HG03039 (cell line): ENCODE measurements at regions not wholly inside any gene's neighbourhood (a gene's known extent, or its start where the extent isn't known, plus 50 kb on each side); places are given as distances from the start of the nearest gene placed in this dataset.
"Not testable (repeated sequence)": the region's sequence is repeated elsewhere in the genome, so short reads cannot be mapped to it uniquely, and the experiment has no call there.

Experiments used
- ATAC-seq: cut with Tn5 transposase; IDR thresholded peaks from one replicate; pipeline ENCODE4 v1.9.1; 2021; ENCODE audit warnings: mild to moderate bottlenecking, moderate library complexity; ENCODE audit not compliant: unreplicated experiment

DNA sequence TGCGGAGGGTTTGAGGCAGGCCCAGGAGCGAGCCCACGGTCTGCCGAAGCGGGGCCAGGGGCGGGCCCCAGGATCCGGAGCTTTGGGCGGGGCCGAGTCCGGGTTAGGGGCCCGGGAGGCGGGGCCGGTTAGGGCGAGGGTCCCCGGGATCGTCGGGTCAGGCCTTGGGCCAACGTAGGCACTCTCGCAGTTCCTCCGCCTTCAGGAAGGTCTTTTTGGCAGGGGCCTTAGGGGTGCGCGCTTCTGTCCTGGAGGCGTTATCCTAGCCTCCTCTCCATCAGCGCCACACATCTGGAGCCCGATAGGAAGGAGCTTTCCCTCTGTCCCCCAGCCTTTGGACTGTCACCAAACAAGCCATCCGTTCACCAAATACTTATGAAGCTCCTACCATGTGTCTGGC, 131.8 kb upstream of the ALDH3B2 start:
- not testable (repeated sequence) for ATAC-seq

DNA sequence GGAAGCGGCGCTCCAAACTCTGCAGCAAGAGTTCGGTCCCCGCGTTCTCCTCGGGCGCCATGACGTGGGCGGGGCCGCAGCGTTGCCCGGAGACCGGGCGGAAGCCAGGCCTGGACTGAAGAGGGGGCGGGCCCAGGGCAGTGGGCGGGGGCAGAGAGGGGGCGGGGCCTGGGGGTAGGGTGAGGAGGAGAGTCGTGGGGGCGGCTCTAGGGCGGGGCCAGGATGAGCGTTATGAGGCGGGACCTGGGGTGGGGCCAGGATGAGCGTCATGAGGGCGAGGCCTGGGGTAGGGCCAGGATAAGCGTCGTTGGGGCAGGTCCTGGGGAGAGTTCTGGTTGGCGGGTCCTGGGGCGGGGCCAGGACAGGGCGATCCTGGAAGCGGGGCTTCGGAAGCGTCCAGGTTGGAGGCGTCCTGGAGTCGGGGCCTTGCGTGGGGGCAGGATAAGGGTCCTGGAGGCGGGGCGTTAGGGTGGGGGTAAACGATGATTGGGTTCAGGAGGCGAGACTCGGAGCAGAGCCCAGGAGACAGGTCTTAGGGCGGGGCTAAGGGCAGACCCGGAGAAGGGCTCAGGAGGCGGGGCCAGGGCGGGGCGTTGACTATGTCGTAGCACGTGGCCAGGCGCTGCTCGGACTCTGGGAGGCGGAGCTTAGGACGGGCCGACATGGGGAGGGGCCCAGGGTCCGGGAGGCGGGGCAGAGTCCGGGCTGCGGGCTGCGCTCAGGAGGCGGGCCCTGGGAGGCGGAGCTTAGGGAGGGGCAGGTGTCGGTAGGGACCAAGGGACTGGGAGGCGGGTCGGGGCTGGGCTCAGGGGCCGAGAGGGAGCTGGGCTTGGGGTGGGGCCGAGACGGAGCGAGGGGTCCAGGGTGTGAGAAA, 131.1 kb upstream of the ALDH3B2 start:
- peak; percentile 96 for ATAC-seq

DNA sequence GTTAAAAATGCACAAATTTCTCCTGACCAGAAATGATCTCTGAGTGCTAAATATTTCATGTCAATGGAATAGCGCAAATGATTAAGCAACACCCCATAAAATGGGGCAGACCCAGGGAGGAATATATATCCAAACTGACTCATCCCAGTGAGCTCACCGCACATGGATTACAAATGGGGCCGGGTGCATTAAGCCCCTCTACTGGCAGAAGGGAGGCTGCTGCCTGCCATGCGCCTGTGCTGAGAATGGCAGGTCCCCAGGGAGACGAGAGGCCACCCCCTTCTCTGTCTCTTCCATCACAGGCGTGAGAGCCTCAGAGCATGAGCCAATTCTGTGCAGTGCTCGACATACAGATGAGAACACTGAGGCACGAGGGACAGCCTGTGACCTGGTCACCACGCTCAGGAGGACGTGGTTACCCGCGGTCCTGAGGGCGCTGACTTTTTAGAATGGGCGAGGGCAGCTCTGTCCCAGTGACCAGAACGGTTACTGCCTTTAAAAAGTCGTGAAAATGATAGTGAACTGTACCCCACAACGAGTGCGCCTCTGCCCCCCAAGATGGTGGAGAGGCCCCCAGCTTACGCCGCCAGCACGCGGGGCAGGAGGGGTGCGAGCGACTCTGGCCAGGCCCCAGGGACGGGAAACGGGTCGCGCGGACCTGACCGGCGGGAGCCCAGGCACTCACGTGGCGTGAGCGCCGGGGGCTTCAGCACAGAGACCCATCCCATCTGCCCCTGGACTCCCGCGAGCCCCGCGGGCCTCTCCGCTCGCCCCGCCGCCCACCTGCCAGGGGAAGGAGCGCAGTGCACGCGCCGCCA, 130.2 kb upstream of the ALDH3B2 start:
- ATAC-seq = peak; percentile 12

DNA sequence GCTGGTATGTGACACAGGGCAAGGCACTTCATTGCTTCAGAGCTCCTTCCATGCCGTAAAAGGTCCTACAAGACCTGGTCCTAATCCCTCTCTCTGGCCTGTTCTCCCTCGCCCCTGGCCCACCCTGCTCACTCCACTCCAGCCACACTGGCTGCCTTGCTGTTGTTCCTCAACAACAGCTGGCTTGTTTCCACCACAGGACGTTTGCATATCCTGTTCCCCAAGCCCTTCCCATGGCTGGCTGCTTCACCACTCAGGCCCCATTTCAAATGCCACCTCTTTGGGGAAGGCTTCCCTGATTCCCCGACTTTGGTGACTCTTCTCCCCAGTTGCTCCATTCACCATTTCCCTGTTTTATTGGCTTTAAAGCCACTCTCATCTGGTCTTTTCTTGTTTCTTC, 129.1 kb upstream of the ALDH3B2 start:
- not testable (repeated sequence) for ATAC-seq

DNA sequence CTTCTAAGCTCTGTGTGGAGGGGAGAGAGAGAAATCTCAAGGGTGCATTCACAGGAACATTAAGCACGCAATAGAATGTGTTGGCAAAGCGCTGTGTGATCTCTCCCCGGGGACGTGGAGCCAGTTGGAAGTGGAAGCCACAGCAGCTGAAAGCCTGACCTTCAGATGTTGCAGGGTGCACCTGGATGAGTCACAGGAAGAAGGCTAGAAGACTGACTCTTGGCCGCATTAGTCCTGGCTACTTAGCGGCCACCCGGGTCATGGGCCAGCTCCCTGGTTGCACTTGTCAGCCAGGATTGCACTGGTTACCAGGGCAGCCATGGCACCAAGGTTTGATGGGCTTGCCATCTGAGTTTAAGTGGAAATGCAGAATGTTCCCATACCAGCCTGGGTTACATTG, 128.6 kb upstream of the ALDH3B2 start:
- not testable (repeated sequence) for ATAC-seq

GRCh38 chr11:67802623-67803022, 128.2 kb upstream of the ALDH3B2 start:
- not testable (repeated sequence) for ATAC-seq

DNA sequence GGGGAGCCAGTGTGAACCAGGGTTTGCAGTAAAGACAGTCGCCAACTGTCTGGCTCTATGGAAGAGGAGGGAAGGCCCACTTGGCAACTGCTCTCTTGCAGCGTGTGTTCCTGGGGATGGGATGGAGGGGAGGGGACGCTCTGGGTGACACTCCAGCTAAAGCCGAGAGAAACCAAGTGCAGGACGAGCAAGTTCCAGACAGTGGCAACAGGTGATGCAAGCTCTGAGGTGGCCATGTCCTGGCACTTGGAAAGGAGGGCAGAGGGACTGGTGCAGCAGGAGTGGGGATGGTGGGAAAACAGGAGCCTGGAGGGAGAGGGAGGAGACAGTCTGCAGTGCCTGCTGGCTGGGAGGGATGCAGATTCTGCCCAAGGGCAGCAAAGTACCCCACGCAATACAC, 127.0 kb upstream of the ALDH3B2 start:
- not testable (repeated sequence) for ATAC-seq

GRCh38 chr11:67800591-67800990, 126.2 kb upstream of the ALDH3B2 start:
- not testable (repeated sequence) for ATAC-seq

DNA sequence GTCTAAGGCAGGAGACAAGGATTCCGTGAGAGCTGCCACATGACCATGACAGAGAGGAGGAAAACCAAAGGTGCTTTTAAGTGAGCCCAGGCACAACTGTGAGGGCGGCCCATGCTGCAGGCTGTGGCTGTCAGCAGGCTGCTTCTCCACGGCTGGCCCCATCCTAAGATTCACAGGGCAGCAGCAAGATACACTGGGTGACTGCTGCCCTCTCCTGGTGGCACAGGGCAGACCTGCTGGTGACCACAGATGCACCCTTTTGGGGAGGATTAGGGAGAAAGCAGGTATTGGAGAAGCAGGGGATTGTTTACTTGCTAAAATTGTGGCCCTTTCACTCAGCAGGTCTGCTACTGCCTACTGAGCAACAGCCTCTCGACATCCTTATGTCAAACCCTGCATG, 125.4 kb upstream of the ALDH3B2 start:
- not testable (repeated sequence) for ATAC-seq

GRCh38 chr11:67797726-67798521, 123.5 kb upstream of the ALDH3B2 start:
- ATAC-seq = not testable (repeated sequence)

DNA sequence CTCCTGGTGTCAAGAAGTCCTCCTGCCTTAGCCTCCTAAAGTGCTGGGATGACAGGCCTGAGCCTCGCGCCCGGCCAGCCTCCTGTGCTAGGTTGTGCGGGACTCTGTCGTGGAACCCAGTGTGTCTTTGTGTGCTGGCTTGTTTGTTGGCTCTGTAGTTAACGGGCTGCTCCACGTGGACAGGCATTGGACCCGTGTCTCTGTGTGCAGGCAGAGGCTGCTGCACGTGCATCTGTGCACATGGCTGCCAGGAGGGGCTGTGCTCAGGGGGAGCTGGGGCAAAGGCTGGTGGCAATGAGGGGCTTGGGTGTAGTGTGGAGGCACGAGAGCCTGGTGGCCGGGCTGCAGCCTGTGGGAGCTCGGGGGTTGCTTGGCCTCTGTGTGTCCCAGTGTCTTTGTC, 121.3 kb upstream of the ALDH3B2 start:
- no peak for ATAC-seq

DNA sequence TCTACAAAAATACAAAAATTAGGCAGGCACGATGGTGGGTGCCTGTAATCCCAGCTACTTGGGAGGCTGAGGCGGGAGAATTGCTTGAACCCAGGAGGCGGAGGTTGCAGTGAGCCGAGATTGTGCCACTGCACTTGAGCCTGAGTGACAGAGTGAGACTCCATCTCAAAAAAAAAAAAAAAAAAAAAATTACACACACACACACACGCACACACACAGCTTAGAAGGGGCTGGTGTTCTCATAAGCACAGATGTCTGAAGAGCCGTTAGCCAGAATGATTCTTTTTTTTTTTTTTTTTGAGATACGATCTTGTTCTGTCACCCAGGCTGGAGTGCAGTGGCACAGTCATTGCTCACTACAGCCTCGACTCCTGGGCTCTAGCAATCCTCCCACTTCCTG, 119.3 kb upstream of the ALDH3B2 start:
- not testable (repeated sequence) for ATAC-seq

DNA sequence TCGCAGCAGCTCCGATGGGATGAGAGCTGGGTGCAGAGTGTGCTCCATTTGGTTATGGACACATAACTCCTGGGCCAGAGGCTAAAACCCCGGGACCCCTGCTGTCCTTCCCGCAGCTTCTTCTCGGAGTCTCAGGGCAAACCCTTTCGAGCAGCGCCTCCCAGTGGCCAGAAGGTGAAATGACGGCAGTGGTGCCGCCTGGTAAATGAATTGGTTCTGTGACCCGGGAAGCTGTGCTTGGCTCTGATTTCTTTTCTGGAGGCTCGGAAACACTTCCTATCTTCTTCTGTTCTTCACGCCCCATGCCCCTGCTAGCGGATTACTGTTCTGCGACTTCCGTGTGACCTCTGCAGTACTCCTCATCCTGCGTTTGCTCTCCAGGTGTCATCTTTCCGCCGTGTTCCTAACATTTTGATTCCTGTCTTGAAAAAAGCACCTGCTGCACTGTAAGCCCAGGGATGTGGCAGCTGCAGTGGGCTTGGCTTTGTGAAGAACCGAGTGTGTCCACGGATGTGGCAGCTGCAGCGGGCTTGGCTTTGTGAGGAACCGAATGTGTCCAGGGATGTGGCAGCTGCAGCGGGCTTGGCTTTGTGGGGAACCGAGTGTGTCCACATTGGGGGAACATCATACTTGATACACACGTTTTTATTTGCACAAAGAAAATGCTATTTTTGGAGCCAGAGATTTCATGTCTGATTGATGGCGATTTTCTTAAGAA, 118.0 kb upstream of the ALDH3B2 start:
- not testable (repeated sequence) for ATAC-seq

- ATAC-seq = not testable (repeated sequence)
Observed at GRCh38 chr11:67791598-67792170, 117.3 kb upstream of the ALDH3B2 start.

DNA sequence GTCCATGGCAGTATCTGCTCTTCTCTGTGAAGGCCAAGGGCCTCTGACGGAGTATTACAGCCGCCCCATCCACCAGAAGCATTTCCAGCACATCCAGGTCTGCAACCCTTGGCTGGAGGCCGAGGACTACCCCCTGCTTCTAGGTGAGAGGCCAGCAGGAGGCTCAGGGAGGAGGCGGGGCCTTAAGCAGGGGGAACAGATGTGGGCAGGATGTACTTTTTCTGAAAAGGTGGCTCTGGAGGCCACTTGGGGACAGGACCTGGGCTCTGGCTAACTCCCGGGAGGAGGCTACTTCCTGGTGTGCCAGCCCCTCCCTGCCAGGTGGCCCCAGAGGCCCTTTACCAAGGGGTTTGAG, 113.9 kb upstream of the ALDH3B2 start:
- not testable (repeated sequence) for ATAC-seq

- ATAC-seq = not testable (repeated sequence)
Observed at GRCh38 chr11:67787681-67788340, 113.4 kb upstream of the ALDH3B2 start.

DNA sequence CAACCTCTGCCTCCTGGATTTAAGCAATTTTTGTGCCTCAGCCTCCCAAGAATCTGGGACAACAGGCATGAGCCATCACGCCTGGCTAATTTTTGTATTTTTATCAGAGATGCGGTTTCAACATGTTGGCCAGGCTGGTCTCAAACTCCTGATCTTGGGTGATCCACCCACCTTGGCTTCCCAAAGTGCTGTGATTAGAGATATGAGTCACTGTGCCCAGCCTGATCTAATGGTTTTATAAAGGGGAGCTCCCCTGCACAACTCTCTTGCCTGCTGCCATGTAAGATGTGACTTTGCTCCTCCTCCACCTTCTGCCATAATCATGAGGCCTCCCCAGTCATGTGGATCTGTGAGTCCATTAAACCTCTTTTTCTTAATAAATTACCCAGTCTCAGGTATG, 107.5 kb upstream of the ALDH3B2 start:
- ATAC-seq = not testable (repeated sequence)

DNA sequence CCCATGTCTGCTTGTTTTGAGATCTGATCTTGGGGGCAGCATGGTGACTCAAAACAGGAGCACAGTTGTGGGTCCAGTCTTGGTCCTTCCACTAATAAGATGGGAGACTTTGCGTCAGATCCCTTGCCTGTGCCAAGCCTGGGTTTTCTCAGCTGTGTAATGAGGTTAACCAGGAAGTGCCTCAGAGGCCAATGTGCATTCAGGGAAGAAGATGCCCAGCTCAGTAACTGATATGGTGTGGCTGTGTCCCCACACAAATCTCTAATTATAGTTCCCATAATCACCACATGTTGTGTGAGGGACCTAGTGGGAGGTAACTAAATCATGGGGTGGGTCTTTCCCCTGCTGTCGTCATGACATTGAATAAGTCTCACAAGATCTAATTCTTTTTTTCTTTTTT, 107.1 kb upstream of the ALDH3B2 start:
- ATAC-seq = not testable (repeated sequence)

DNA sequence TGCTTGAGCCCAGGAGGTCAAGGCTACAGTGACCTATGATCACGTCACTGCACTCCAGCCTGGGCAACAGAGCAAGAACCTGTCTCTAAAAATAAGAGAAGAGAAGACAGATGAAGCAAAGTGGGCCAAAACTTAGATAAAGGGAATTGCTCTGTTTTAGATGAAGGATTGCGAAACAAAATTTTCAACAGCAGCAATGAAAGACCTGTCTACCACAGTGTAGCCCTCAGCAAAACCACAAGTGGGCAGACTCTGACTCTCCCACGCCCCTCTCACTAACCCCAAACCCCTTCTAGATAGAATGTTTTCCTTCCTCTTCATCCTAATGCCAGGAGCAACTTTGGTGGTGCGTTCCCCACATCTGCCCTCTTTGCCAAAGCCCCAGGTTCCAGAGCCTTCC, 105.6 kb upstream of the ALDH3B2 start:
- ATAC-seq = no peak
